Activated naive CD4-positive, alpha-beta T cell treated with anti-CD3 and anti-CD28 coated beads, Interleukin-2, amount 10 ng/mL, durations not matched to agents 7 days and 5 days (primary cell): ENCODE measurements at regions not wholly inside any gene's neighbourhood (a gene's known extent, or its start where the extent isn't known, plus 50 kb on each side); places are given as distances from the start of the nearest gene placed in this dataset.

Experiments used
- CTCF ChIA-PET: fragments of 350-600 bp; sonication (Branson Sonifier 250); formaldehyde crosslinking; loops from one replicate; lab custom pipeline; 2021; ENCODE audit warnings: antibody characterized with exemption; lab: Charles Lee
- DNase-seq: peaks from one replicate; pipeline ENCODE4 v3.0.0-alpha.2; 2020
- H3K27ac Mint-ChIP-seq: one replicate; pipeline ENCODE4 v1.8.0; 2021; ENCODE audit warnings: mild to moderate bottlenecking, moderate library complexity, mixed read lengths
- H3K27me3 Mint-ChIP-seq: one replicate; pipeline ENCODE4 v1.8.0; 2021; ENCODE audit warnings: mild to moderate bottlenecking, mixed read lengths
- H3K36me3 Mint-ChIP-seq: one replicate; pipeline ENCODE4 v1.8.0; 2021; ENCODE audit warnings: mixed read lengths
- H3K4me1 Mint-ChIP-seq: one replicate; pipeline ENCODE4 v1.8.0; 2021; ENCODE audit warnings: mixed read lengths
- H3K4me3 Mint-ChIP-seq: one replicate; pipeline ENCODE4 v1.8.0; 2021; ENCODE audit warnings: mild to moderate bottlenecking, moderate library complexity, mixed read lengths
- H3K9me3 Mint-ChIP-seq: one replicate; pipeline ENCODE4 v1.8.0; 2021; ENCODE audit warnings: mixed read lengths

DNA sequence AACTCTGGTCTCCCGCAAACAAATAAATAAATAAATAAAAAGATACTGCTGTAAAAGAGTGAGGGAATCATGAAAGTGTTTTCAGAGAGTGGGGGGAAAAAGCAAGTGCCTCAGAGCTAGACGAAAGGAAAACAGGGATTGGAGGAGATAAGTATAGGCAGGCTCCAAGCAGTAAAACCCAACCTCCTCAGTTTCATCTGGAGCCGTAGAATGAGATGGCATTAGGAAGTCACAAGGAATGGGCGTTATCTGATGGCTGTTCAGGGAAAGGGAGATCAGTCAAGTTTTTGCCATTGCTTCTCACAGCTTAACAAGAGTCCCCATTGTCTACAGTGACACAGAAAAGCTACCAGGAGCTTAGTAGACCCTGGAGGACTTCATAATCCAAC is 451.5 kb upstream of the PPP2R3A start:
- Mint-ChIP-seq H3K4me3 (no peak overlapping the region), H3K9me3 (peaks cover 6% of the 10 kb centered on the region), H3K27ac (no peak overlapping the region), H3K4me1 (peaks cover 2% of the 10 kb centered on the region), H3K36me3 (no peaks in the 10 kb centered on the region), H3K27me3 (no peaks in the 10 kb centered on the region)
- no peak for DNase-seq
- CTCF ChIA-PET = no interaction called here

DNA sequence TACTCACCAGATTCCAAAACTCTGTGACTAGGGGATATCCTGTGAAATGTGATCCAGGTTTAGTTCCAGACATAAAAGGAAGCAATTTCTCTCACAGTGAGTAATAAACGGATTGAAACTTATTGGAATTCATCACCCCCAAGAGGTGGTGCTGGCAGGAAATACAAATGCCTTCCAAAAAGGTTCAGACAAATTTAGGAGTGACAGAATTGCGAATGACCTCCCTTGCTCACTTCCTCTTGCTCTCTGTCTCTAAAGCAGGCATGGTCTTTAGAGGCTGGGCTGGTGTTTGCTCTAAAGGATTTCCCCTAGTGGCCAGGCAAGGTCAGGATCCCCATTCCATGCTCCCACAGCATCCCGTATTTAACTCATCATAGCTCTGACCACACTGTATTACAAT is 449.4 kb upstream of the PPP2R3A start:
- H3K4me3 Mint-ChIP-seq = no peak overlapping the region
- CTCF ChIA-PET = no interaction called here
- peaks cover 2% of the 10 kb centered on the region for H3K4me1 Mint-ChIP-seq
- no peaks in the 10 kb centered on the region for H3K27me3 Mint-ChIP-seq
- H3K9me3 Mint-ChIP-seq = peaks cover 6% of the 10 kb centered on the region
- no peak for DNase-seq
- H3K27ac Mint-ChIP-seq = no peak overlapping the region
- H3K36me3 Mint-ChIP-seq = no peaks in the 10 kb centered on the region

DNA sequence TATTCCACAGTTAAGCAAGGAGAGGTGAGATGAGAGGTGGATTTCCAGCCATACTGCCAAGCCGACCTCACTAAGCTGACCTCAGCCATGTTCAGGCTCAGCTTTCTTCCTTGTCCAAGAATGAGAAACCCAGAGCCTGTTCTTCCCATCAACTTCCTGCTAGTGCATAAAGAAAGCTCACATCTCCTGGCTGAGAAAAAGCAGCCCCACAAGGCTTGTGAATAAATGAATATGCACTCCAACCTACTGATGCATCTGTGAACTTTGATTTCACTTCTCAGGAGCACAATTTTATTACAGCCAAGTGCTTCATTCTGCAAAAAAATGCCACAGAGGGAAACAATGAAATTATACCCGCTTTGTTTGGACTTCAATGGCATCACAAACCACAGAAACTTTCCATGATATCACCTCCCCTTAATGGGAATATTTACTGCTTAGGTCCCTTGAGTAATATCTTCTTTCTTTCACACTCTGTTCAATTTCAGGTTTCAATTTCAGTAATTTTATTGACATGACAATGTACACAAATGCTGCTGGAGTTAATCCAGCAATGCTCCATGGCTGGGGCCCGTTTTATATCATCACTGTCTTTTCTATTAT is 437.0 kb upstream of the PPP2R3A start:
- H3K4me1 Mint-ChIP-seq = no peaks in the 10 kb centered on the region

DNA sequence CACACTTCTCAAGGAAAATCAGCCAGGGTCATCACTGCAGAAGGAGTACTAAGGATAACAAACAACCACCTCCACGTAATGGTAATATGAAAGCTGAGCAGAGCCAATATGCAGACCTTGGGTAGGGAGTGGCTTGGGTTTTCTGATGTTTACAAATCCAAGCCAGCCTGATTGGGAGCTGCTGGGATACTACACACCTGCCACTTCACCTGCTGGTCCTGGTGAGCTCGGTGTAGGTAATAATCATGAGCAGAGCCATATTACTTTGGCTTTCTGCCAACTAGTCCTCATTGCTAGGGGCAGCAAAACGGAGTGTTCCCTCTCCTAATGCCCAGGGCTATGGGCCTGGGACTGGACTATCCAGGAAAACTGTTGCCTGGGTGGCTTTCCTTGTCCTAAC is 433.5 kb upstream of the PPP2R3A start:
- no peaks in the 10 kb centered on the region for H3K4me1 Mint-ChIP-seq

More for the DNA sequence above, 437.0 kb upstream of the PPP2R3A start:
- Mint-ChIP-seq H3K9me3 (no peaks in the 10 kb centered on the region), H3K4me3 (no peak overlapping the region), H3K36me3 (no peaks in the 10 kb centered on the region), H3K27me3 (no peaks in the 10 kb centered on the region), H3K27ac (no peak overlapping the region)
- no peak for DNase-seq
- CTCF ChIA-PET = no interaction called here

DNA sequence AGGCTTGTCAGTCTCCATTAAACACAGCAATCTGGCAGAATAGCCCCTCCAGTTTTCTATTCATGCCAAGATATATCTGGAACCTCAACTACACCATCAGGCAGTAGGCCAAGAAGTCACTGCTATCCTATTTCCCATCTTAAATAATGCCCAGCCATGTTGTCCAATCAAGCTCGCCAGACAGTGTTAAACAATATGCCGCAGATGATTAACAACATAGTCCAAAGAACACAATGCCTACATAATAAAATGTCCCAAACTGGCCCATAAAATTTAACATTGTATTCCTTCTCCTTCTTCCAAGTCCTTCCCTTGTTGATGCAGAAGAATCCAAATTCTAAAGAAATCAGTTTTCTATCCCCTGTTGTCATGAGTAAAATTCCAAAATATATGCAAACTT is 427.4 kb upstream of the PPP2R3A start:
- Mint-ChIP-seq H3K4me1 (no peaks in the 10 kb centered on the region), H3K9me3 (peaks cover 2% of the 10 kb centered on the region), H3K36me3 (no peaks in the 10 kb centered on the region), H3K27ac (no peak overlapping the region), H3K4me3 (no peak overlapping the region), H3K27me3 (no peaks in the 10 kb centered on the region)
- no peak for DNase-seq
- CTCF ChIA-PET = no interaction called here

More for the DNA sequence above, 433.5 kb upstream of the PPP2R3A start:
- Mint-ChIP-seq H3K4me3 (no peak overlapping the region), H3K36me3 (no peaks in the 10 kb centered on the region), H3K27me3 (no peaks in the 10 kb centered on the region), H3K27ac (no peak overlapping the region), H3K9me3 (no peaks in the 10 kb centered on the region)
- CTCF ChIA-PET = interaction anchor here (1.2 kb wide), 1 partner anchor 164 kb away, joined by 4 read pairs; no protein-coding TSS in a partner anchor
- DNase-seq = no peak

DNA sequence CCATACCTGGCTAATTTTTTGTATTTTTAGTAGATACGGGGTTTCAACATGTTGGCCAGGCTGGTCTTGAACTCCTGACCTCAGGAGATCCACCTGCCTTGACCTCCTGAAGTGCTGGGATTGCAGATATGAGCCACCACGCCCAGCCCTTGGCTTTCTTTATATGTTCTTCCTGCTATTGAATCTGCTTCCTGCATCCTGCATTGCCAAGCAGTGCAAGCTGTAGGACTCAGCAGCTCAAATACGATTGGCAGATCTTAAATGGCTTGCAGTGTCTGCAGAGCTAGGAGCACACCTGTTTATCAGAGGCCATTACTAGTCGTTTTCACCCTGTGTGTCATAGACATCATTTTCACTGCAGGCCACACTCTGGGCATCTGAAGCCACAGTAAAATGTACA is 426.2 kb upstream of the PPP2R3A start:
- no peaks in the 10 kb centered on the region for H3K36me3 Mint-ChIP-seq
- DNase-seq = no peak
- CTCF ChIA-PET = no interaction called here
- H3K9me3 Mint-ChIP-seq = peaks cover 2% of the 10 kb centered on the region
- H3K27ac Mint-ChIP-seq = no peak overlapping the region
- H3K27me3 Mint-ChIP-seq = no peaks in the 10 kb centered on the region
- no peaks in the 10 kb centered on the region for H3K4me1 Mint-ChIP-seq
- H3K4me3 Mint-ChIP-seq = no peak overlapping the region

DNA sequence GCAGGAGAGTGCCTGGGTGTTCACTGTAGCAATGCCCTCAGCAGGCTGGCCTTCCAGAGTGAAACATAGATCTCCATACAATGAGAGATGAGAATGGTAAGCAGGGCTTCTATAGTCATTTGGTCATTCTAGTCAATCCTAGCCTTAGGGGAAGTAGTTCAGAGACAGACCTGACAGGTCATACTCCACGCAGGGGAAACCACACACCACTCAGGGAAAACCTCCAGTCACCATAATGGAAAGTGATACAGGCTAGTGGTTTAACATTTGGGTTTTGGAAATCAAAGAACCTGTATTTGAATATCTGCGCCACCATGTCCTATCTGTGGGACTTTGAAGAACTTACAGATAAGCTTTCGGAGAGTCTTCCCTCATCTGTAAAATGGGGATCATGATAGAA is 425.7 kb upstream of the PPP2R3A start:
- Mint-ChIP-seq H3K4me3 (no peak overlapping the region), H3K9me3 (peaks cover 2% of the 10 kb centered on the region), H3K27ac (no peak overlapping the region), H3K4me1 (no peaks in the 10 kb centered on the region), H3K36me3 (no peaks in the 10 kb centered on the region), H3K27me3 (no peaks in the 10 kb centered on the region)
- CTCF ChIA-PET = no interaction called here
- DNase-seq = no peak

DNA sequence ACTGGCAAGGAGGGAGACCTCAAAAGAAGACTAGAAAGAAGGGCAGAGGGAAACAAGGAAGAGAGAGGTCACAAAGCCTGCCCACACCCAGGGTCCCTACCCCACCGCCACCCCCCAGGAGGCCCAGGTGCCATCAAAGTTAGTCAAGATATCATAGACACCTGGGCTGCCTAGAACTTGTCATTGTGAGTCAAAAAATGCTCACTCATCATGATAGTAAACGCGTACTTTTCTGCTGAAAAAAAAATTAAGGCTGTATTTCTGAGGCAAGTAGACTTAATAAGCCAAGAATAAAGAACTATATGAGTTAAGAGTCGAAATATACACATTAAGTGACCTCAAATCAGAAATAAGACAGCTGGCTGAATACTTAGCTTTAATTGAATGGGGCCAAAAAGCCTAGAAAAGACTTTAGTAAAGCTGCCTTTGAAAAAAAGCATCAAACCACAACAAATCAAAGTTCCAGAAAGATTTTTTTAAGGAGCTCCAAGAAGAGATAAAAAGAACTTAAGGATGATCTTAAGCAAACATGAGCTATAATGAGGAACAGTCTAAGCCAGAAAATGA is 415.5 kb upstream of the PPP2R3A start:
- Mint-ChIP-seq H3K36me3 (no peaks in the 10 kb centered on the region), H3K27ac (no peak overlapping the region), H3K9me3 (peaks cover 2% of the 10 kb centered on the region), H3K27me3 (no peaks in the 10 kb centered on the region), H3K4me1 (no peaks in the 10 kb centered on the region), H3K4me3 (no peak overlapping the region)
- CTCF ChIA-PET = interaction anchor here (0.8 kb wide), 1 partner anchor 1538 kb away, joined by 4 read pairs; no protein-coding TSS in a partner anchor
- no peak for DNase-seq

DNA sequence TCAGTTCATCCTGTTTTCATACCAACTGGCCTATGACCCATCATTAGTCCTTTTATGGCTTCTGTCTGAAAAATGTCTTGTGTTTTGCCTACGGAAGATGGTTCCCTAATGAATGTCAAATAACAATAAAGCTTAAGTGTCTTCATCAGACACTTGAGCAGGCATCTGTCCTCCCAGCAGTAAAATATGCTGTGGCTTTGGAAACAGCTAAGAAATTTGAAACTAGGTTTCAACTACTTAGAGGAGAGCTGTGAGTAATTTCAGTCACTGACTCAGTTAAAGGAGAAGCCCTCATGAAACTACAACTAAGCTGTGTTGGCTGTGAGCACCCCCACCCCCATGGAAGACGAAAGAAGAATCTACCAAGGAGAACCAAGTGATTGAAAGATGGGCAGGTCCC is 409.4 kb upstream of the PPP2R3A start:
- Mint-ChIP-seq H3K36me3 (no peaks in the 10 kb centered on the region), H3K9me3 (peaks cover 2% of the 10 kb centered on the region), H3K27ac (no peak overlapping the region), H3K27me3 (no peaks in the 10 kb centered on the region), H3K4me3 (no peak overlapping the region), H3K4me1 (no peaks in the 10 kb centered on the region)
- no peak for DNase-seq
- CTCF ChIA-PET = no interaction called here

DNA sequence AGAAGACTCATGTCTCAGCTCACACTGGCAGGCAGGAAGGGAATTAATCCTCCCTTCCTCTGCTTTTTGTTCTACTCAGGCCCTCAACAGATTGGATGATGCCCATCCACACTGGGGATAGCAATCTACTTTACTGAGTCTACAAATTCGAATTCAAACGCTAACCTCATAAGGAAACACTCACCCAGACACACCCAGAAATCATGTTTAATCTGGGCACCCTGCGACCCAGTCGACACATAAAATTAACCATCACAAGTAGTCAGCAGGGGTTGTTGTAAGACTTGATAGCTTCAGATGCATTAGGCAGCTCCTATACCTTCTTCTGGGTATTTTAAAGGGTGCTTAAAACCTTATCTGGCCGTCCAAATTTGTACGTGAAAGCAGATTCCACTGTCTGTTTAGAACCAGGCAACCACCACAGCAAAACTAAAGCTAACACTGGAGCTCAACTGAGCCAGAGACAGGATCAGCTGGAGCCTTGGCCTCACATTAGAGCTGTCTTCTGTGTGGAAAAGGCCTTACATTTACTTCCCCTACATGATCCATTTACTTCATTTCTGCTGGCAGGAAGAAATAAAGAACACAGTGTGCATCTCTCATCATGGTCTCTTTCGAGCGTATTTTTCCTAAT is 407.3 kb upstream of the PPP2R3A start:
- Mint-ChIP-seq H3K27me3 (no peaks in the 10 kb centered on the region), H3K27ac (no peak overlapping the region), H3K4me3 (no peak overlapping the region), H3K9me3 (peaks cover 2% of the 10 kb centered on the region), H3K36me3 (no peaks in the 10 kb centered on the region), H3K4me1 (no peaks in the 10 kb centered on the region)
- no peak for DNase-seq
- CTCF ChIA-PET = no interaction called here

DNA sequence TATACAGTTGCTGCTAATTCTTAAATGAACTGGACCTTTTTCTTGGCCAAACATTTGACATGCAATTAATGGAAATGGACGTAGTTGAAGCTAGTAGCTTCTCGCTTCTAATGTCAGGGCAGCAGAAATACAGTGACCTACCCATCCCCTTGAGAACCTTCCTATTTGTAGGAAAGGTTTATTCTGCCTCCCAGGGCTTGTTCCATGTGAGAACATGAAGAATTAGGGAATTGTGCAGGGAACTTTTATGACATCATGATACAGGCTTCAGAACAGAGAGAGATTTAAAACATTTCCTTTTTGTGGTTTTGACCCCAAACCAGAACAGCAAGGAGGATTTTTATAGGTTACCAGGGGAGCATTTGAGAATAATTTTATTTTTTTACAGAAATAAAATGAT is 406.6 kb upstream of the PPP2R3A start:
- Mint-ChIP-seq H3K9me3 (peaks cover 2% of the 10 kb centered on the region), H3K36me3 (no peaks in the 10 kb centered on the region), H3K4me3 (no peak overlapping the region), H3K4me1 (no peaks in the 10 kb centered on the region), H3K27ac (no peak overlapping the region), H3K27me3 (no peaks in the 10 kb centered on the region)
- DNase-seq = no peak
- CTCF ChIA-PET = no interaction called here

DNA sequence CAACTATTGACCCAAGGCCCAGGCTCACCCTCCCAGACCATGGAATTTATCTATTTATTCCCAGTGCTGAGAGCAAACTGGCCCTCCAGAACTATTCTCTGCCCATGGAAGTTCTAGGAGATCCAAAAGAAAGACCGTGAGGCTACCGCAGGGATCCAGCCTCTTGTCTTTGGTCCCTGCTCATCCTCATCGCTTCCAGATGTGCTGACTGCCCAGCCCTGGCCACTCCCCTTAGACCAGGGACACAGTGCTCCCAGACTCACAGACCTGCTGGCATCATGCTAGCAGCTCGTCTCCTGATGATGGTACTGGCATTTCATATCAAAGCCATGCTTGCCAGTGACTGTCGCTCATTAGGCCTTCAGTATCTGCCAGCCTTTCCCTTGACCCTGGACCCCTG is 405.7 kb upstream of the PPP2R3A start:
- DNase-seq = no peak
- Mint-ChIP-seq H3K27ac (no peak overlapping the region), H3K27me3 (no peaks in the 10 kb centered on the region), H3K4me1 (no peaks in the 10 kb centered on the region), H3K9me3 (no peaks in the 10 kb centered on the region), H3K36me3 (no peaks in the 10 kb centered on the region), H3K4me3 (no peak overlapping the region)
- CTCF ChIA-PET = no interaction called here

DNA sequence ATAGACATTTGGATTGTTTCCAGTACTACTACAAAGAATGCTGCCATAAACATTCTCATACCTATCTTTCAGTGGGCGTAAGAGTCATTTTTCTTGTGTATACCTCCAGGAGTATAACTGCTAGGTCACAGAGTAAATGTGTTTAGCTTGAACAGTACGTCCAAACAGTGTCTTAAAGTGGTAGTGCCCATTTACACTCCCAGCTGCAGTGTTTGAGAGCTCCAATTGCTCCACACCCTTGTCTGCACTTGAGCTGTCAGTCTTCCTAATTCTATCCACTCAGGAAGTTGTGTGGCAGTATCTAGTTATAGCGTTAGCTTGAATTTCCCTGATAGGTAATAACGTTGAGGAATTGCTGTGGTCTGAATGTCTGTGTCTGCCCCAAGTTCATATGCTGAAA is 404.7 kb upstream of the PPP2R3A start:
- Mint-ChIP-seq H3K36me3 (no peaks in the 10 kb centered on the region), H3K4me3 (no peak overlapping the region), H3K4me1 (no peaks in the 10 kb centered on the region), H3K9me3 (no peaks in the 10 kb centered on the region), H3K27ac (no peak overlapping the region), H3K27me3 (no peaks in the 10 kb centered on the region)
- CTCF ChIA-PET = no interaction called here
- no peak for DNase-seq

DNA sequence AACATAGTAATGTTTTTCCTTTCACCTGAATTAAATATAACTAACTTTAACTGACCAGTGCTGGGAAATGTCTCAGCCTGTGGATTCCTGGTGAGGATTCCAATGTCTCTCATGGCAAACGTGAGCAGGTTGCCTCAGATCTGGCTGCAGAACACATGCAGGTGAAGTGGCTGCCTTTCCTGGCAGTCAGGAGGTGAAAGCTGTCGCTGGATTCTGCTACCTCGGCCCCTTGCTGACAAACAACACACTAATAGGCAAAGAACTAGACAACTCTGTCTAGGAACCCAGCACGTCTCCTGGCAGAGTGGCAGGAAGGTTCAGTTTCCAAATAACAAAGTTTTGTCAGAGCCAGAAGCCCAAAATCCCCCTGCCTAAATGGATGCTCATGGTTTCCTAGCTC is 400.8 kb upstream of the PPP2R3A start:
- CTCF ChIA-PET = no interaction called here
- no peak for DNase-seq
- Mint-ChIP-seq H3K27me3 (no peaks in the 10 kb centered on the region), H3K4me1 (no peaks in the 10 kb centered on the region), H3K27ac (no peak overlapping the region), H3K9me3 (no peaks in the 10 kb centered on the region), H3K36me3 (no peaks in the 10 kb centered on the region), H3K4me3 (no peak overlapping the region)

DNA sequence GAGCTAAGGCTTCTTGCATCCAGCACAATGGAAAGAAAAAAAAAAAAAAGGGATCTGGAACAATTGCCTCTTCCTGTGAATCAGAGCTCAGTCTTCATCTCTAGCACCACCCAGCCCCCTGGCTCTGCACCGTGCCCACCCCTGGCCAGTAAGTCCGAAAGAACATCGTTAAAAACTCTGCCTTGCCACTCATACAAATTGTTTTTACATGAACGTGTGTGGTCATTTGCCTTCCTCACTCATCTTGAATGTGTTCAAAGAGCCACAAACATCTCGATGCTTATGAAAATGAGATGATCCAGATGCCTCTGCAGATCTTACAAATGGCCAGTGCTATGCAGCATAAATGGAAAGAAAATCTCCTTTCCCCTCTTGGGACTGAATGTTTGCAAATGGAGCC is 400.0 kb upstream of the PPP2R3A start:
- H3K27me3 Mint-ChIP-seq = no peaks in the 10 kb centered on the region
- H3K36me3 Mint-ChIP-seq = no peaks in the 10 kb centered on the region
- no peak overlapping the region for H3K27ac Mint-ChIP-seq
- no peak overlapping the region for H3K4me3 Mint-ChIP-seq
- no peak for DNase-seq
- no peaks in the 10 kb centered on the region for H3K9me3 Mint-ChIP-seq
- no peaks in the 10 kb centered on the region for H3K4me1 Mint-ChIP-seq
- CTCF ChIA-PET = no interaction called here
